DND-41 (cell line): ENCODE measurements at regions not wholly inside any gene's neighbourhood (a gene's known extent, or its start where the extent isn't known, plus 50 kb on each side); places are given as distances from the start of the nearest gene placed in this dataset.

Experiments
- ATAC-seq: fragments of 200-7000 bp; cut with Tn5 transposase; 3 replicates; pipeline ENCODE4 v1.9.1; 2021; ENCODE audit warnings: low read depth; ENCODE audit not compliant: insufficient read depth
- DNase-seq: peaks from one replicate; pipeline ENCODE4 v3.0.0-alpha.2; 2020
- H2AFZ ChIP-seq: 2 replicates; pipeline ENCODE4 v1.6.0; 2012; ENCODE audit warnings: low read depth, low read length
- H3K27ac ChIP-seq: 2 replicates; pipeline ENCODE4 v1.5.1; 2012; ENCODE audit warnings: low read length, inconsistent platforms
- H3K27me3 ChIP-seq: fragments of 200-600 bp; sonication (generic); 2 replicates; pipeline ENCODE4 v1.6.0; 2012; ENCODE audit warnings: low read length, mild to moderate bottlenecking, inconsistent platforms; ENCODE audit not compliant: insufficient read depth, poor library complexity
- H3K36me3 ChIP-seq: 2 replicates; pipeline ENCODE4 v1.5.1; 2012; ENCODE audit warnings: low read length, inconsistent platforms; ENCODE audit not compliant: insufficient read depth
- H3K4me1 ChIP-seq: 2 replicates; pipeline ENCODE4 v1.5.1; 2012; ENCODE audit warnings: mild to moderate bottlenecking, low read length; ENCODE audit not compliant: insufficient read depth
- H3K4me2 ChIP-seq: 2 replicates; pipeline ENCODE4 v1.6.0; 2012; ENCODE audit warnings: mild to moderate bottlenecking, moderate library complexity, low read length, inconsistent platforms; ENCODE audit not compliant: insufficient read depth
- H3K4me3 ChIP-seq, 2 experiments: fragments of 200-600 bp in 1 of 2; shearing (Covaris generic) in 1 of 2; 2 replicates each; pipeline ENCODE4 v1.5.1; 2012 to 2016; ENCODE audit warnings: inconsistent platforms in 2 of 2, low read length in 2 of 2, mild to moderate bottlenecking in 2 of 2, low read depth in 1 of 2, moderate library complexity in 1 of 2
- H3K79me2 ChIP-seq: 2 replicates; pipeline ENCODE4 v1.6.0; 2012; ENCODE audit warnings: low read length, inconsistent platforms; ENCODE audit not compliant: insufficient read depth
- H3K9ac ChIP-seq: 2 replicates; pipeline ENCODE4 v1.6.0; 2012; ENCODE audit warnings: low read depth, mild to moderate bottlenecking, inconsistent platforms, low read length, moderate library complexity
- H3K9me3 ChIP-seq: 2 replicates; pipeline ENCODE4 v1.5.1; 2012; ENCODE audit warnings: low read length, moderate library complexity, mild to moderate bottlenecking, inconsistent platforms; ENCODE audit not compliant: insufficient read depth, severe bottlenecking
- H4K20me1 ChIP-seq: 2 replicates; pipeline ENCODE4 v1.6.0; 2012; ENCODE audit warnings: low read length; ENCODE audit not compliant: insufficient read depth
- EZH2 ChIP-seq: IDR thresholded peaks from 3 replicates; pipeline ENCODE4 v1.6.1; 2012; ENCODE audit warnings: borderline replicate concordance, low read depth, mild to moderate bottlenecking, moderate library complexity, low read length, inconsistent platforms; ENCODE audit not compliant: severe bottlenecking
- TF ChIP-seq, protein P1 (sequence below): IDR thresholded peaks from 2 replicates; pipeline ENCODE4 v1.5.1; 2012; ENCODE audit warnings: borderline replicate concordance, low read length, moderate library complexity, mild to moderate bottlenecking; ENCODE audit not compliant: poor library complexity, severe bottlenecking; ENCODE audit errors: extremely low read depth

DNA sequence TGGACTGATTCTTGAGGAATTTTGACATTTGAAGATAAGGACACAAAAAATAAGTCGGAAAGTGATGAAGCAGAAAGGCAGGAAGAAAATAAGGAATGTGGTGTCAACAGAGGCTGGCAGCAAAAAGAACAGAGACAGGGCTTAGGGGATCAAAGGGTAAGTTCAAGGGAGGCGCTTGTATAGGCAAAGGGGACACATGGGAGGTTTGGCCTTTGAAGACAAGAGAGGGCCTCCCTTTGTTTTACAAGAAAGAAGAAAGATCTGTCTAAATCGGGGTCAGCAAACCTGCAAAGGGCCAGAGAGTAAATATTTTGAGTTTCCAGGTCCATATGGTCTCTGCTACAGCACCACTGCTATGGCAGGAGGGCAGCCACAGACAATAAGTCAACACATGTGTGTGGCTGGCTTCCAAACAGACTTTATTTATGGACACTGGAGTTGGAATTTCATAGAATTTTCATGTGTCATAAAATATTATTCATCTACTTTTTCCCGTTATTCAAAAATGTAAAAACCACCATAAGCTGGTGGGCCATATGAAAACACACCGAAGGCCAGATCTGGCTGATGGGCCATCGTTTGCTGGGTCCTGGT lies 112.0 kb upstream of the FBXL7 start:
- Histone ChIP-seq H3K27me3 (no peaks in the 10 kb centered on the region), H3K4me1 (no peaks in the 10 kb centered on the region), H3K79me2 (no peaks in the 10 kb centered on the region), H3K36me3 (no peaks in the 10 kb centered on the region), H4K20me1 (no peaks in the 10 kb centered on the region), H3K4me2 (no peak overlapping the region), H2AFZ (no peak overlapping the region), H3K9ac (no peak overlapping the region), H3K4me3 (no peak overlapping the region), H3K27ac (no peak overlapping the region), H3K9me3 (peaks cover 4% of the 10 kb centered on the region)
- TF ChIP-seq EZH2 = no peak
- TF ChIP-seq, protein P1, sequence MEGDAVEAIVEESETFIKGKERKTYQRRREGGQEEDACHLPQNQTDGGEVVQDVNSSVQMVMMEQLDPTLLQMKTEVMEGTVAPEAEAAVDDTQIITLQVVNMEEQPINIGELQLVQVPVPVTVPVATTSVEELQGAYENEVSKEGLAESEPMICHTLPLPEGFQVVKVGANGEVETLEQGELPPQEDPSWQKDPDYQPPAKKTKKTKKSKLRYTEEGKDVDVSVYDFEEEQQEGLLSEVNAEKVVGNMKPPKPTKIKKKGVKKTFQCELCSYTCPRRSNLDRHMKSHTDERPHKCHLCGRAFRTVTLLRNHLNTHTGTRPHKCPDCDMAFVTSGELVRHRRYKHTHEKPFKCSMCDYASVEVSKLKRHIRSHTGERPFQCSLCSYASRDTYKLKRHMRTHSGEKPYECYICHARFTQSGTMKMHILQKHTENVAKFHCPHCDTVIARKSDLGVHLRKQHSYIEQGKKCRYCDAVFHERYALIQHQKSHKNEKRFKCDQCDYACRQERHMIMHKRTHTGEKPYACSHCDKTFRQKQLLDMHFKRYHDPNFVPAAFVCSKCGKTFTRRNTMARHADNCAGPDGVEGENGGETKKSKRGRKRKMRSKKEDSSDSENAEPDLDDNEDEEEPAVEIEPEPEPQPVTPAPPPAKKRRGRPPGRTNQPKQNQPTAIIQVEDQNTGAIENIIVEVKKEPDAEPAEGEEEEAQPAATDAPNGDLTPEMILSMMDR = no peak
- ATAC-seq = no peak
- DNase-seq = no peak

GRCh38 chr5:15386122-15386521 lies 113.9 kb upstream of the FBXL7 start:
- Histone ChIP-seq H3K27ac (no peak overlapping the region), H3K9me3 (peaks cover 4% of the 10 kb centered on the region), H2AFZ (no peak overlapping the region), H3K4me1 (no peaks in the 10 kb centered on the region), H4K20me1 (no peaks in the 10 kb centered on the region), H3K36me3 (no peaks in the 10 kb centered on the region), H3K79me2 (no peaks in the 10 kb centered on the region), H3K27me3 (no peaks in the 10 kb centered on the region), H3K9ac (no peak overlapping the region), H3K4me2 (no peak overlapping the region), H3K4me3 (no peak overlapping the region)
- DNase-seq (no peak), ATAC-seq (no peak)
- TF ChIP-seq, protein P1 = no peak
- TF ChIP-seq EZH2 = no peak

DNA sequence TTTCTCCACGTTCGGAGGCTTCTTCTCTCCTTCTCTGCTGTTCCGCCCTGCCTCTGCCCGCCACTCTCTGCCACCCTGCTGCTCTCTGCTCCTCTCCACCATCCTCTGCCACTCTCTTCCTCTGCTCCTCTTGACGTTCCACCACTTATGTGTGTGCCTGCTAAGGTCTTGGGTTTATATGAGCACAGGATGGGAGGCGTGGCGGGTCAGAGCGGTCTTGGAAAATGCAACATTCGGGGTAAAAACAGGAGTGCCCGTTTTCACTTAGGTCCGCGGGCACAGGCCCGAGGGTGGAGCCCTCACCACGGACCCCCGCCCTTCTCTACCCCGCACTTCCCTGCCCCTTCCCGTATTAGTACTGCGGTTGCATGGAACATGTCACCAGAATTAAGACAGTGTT lies 114.4 kb upstream of the FBXL7 start:
- no peaks in the 10 kb centered on the region for H3K4me1 ChIP-seq
- TF ChIP-seq, protein P1 = no peak
- TF ChIP-seq EZH2 = no peak
- no peak for DNase-seq
- H3K9ac ChIP-seq = no peak overlapping the region
- H3K9me3 ChIP-seq = peaks cover 4% of the 10 kb centered on the region
- no peak overlapping the region for H3K4me3 ChIP-seq
- no peak overlapping the region for H2AFZ ChIP-seq
- no peaks in the 10 kb centered on the region for H4K20me1 ChIP-seq
- no peaks in the 10 kb centered on the region for H3K27me3 ChIP-seq
- no peaks in the 10 kb centered on the region for H3K36me3 ChIP-seq
- H3K27ac ChIP-seq = no peak overlapping the region
- ATAC-seq = no peak
- no peak overlapping the region for H3K4me2 ChIP-seq
- no peaks in the 10 kb centered on the region for H3K79me2 ChIP-seq
